Liver (tissue), 8 donors: ENCODE measurements at regions not wholly inside any gene's neighbourhood (a gene's known extent, or its start where the extent isn't known, plus 50 kb on each side); places are given as distances from the start of the nearest gene placed in this dataset.

Experiments used
- DNase-seq: peaks from one replicate; pipeline ENCODE4 v3.0.0-alpha.2; 2017; ENCODE audit warnings: low spot score
- H3K27ac ChIP-seq, 2 donors: one replicate each; pipeline ENCODE4 v1.7.0; 2013; ENCODE audit warnings: inconsistent platforms in 2 of 2, low read length in 2 of 2, control low read depth in 1 of 2, low read depth in 1 of 2, mild to moderate bottlenecking in 1 of 2
- H3K27me3 ChIP-seq, 4 donors: one replicate each; pipeline versions ENCODE4 v1.6.1 to v1.7.0; 2013; ENCODE audit warnings: low read length in 3 of 4, inconsistent platforms in 1 of 4, mild to moderate bottlenecking in 1 of 4, moderate library complexity in 1 of 4; ENCODE audit not compliant: control insufficient read depth in 4 of 4, insufficient read depth in 4 of 4
- H3K36me3 ChIP-seq, 4 donors: one replicate each; pipeline versions ENCODE4 v1.6.1 to v1.7.0; 2013; ENCODE audit warnings: low read length in 3 of 4, mild to moderate bottlenecking in 3 of 4, low read depth in 1 of 4, moderate library complexity in 1 of 4; ENCODE audit not compliant: control insufficient read depth in 4 of 4, insufficient read depth in 3 of 4
- H3K4me1 ChIP-seq, 4 donors: one replicate each; pipeline versions ENCODE4 v1.6.1 to v1.7.0; 2013; ENCODE audit warnings: low read length in 3 of 4, mild to moderate bottlenecking in 3 of 4, moderate library complexity in 1 of 4; ENCODE audit not compliant: control insufficient read depth in 4 of 4, insufficient read depth in 4 of 4
- H3K4me3 ChIP-seq, 3 donors: one replicate each; pipeline versions ENCODE4 v1.6.1 to v1.7.0; 2013; ENCODE audit warnings: low read length in 3 of 3, control low read depth in 1 of 3, low read depth in 1 of 3, mild to moderate bottlenecking in 1 of 3
- H3K9ac ChIP-seq, 2 donors: one replicate each; pipeline ENCODE4 v1.7.0; 2013; ENCODE audit warnings: low read length in 2 of 2, mild to moderate bottlenecking in 2 of 2, moderate library complexity in 2 of 2, control low read depth in 1 of 2, low read depth in 1 of 2
- H3K9me3 ChIP-seq, 4 donors: one replicate each; pipeline versions ENCODE4 v1.6.1 to v1.7.0; 2013; ENCODE audit warnings: low read length in 3 of 4; ENCODE audit not compliant: control insufficient read depth in 4 of 4
- EGR1 ChIP-seq, 2 donors: IDR thresholded peaks; 2 replicates each; pipeline ENCODE4 v1.6.1; 2016 to 2018; ENCODE audit warnings: antibody characterized with exemption in 2 of 2, low read depth in 2 of 2
- FOXA1 ChIP-seq: IDR thresholded peaks from 2 replicates; pipeline ENCODE4 v1.6.1; 2016; ENCODE audit warnings: antibody characterized with exemption
- FOXA2 ChIP-seq: IDR thresholded peaks from 2 replicates; pipeline ENCODE4 v1.6.1; 2016; ENCODE audit warnings: antibody characterized with exemption
- GABPA ChIP-seq, 2 donors: IDR thresholded peaks in 1 of 2; conservative IDR thresholded peaks in 1 of 2; 2 replicates each; pipeline ENCODE4 v1.6.1; 2016; ENCODE audit warnings: antibody characterized with exemption in 2 of 2, mild to moderate bottlenecking in 1 of 2, moderate library complexity in 1 of 2
- HNF4A ChIP-seq, 2 donors: conservative IDR thresholded peaks; 2 replicates each; pipeline ENCODE4 v1.6.1; 2016; ENCODE audit warnings: antibody characterized with exemption in 2 of 2, mild to moderate bottlenecking in 2 of 2
- HNF4G ChIP-seq: IDR thresholded peaks from 2 replicates; pipeline ENCODE4 v1.6.1; 2016; ENCODE audit warnings: antibody characterized with exemption
- JUND ChIP-seq, 2 donors: IDR thresholded peaks; 2 replicates each; pipeline ENCODE4 v1.6.1; 2016; ENCODE audit warnings: antibody characterized with exemption in 2 of 2
- MAX ChIP-seq: IDR thresholded peaks from 2 replicates; pipeline ENCODE4 v1.6.1; 2016; ENCODE audit warnings: antibody characterized with exemption
- NR2F2 ChIP-seq: IDR thresholded peaks from 2 replicates; pipeline ENCODE4 v1.6.1; 2016; ENCODE audit warnings: antibody characterized with exemption
- RAD21 ChIP-seq, 2 donors: IDR thresholded peaks; 2 replicates each; pipeline ENCODE4 v1.6.1; 2016; ENCODE audit warnings: antibody characterized with exemption in 2 of 2, mild to moderate bottlenecking in 2 of 2
- RXRA ChIP-seq, 2 donors: IDR thresholded peaks; 2 replicates each; pipeline ENCODE4 v1.6.1; 2017 to 2018; ENCODE audit warnings: antibody characterized with exemption in 2 of 2, mild to moderate bottlenecking in 1 of 2
- SP1 ChIP-seq: IDR thresholded peaks from 2 replicates; pipeline ENCODE4 v1.6.1; 2018; ENCODE audit warnings: antibody characterized with exemption, mild to moderate bottlenecking
- ZBTB33 ChIP-seq: IDR thresholded peaks from 2 replicates; pipeline ENCODE4 v1.6.1; 2016; ENCODE audit warnings: antibody characterized with exemption
- WGBS: extraction: QIAGEN DNeasy Blood & Tissue Kit; methylation state at CpG from one replicate; pipeline ENCODE4 v1.1.7; 2013; 5-methylcytosine and 5-hydroxymethylcytosine counted together
- TF ChIP-seq, protein P1 (sequence below): fragments of 150-350 bp; IDR thresholded peaks from 2 replicates; pipeline ENCODE4 v1.5.1; 2017; ENCODE audit warnings: improper control_type of control experiment, low read depth, low read length; ENCODE audit not compliant: missing input control
- TF ChIP-seq, protein P2 (sequence below): IDR thresholded peaks from 2 replicates; pipeline ENCODE4 v1.6.1; 2016; ENCODE audit warnings: antibody characterized with exemption
- TF ChIP-seq, protein P3 (sequence below): IDR thresholded peaks from 2 replicates; pipeline ENCODE4 v1.6.1; 2016; ENCODE audit warnings: antibody characterized with exemption, mild to moderate bottlenecking
- donor health status: healthy.
- donor health status: healthy.
- donor health status: healthy.
- donor health status: healthy.
- donor health status: healthy.

GRCh38 chr11:113563766-113564526 is 88.7 kb upstream of the DRD2 start:
- no peaks in the 10 kb centered on the region for H3K4me1 ChIP-seq
- H3K27ac ChIP-seq, result no peak overlapping the region
- H3K36me3 ChIP-seq, result no peaks in the 10 kb centered on the region
- no peaks in the 10 kb centered on the region for H3K9me3 ChIP-seq
- WGBS, result 60% methylated on average over 3 of the region's 3 CpGs
- no peak for TF ChIP-seq HNF4A (conservative IDR thresholded peaks at IDR 0.05)
- TF ChIP-seq, protein P1, sequence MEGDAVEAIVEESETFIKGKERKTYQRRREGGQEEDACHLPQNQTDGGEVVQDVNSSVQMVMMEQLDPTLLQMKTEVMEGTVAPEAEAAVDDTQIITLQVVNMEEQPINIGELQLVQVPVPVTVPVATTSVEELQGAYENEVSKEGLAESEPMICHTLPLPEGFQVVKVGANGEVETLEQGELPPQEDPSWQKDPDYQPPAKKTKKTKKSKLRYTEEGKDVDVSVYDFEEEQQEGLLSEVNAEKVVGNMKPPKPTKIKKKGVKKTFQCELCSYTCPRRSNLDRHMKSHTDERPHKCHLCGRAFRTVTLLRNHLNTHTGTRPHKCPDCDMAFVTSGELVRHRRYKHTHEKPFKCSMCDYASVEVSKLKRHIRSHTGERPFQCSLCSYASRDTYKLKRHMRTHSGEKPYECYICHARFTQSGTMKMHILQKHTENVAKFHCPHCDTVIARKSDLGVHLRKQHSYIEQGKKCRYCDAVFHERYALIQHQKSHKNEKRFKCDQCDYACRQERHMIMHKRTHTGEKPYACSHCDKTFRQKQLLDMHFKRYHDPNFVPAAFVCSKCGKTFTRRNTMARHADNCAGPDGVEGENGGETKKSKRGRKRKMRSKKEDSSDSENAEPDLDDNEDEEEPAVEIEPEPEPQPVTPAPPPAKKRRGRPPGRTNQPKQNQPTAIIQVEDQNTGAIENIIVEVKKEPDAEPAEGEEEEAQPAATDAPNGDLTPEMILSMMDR, result no peak
- no peak for TF ChIP-seq MAX
- H3K4me3 ChIP-seq, result no peak overlapping the region
- DNase-seq, result no peak
- no peak overlapping the region for H3K9ac ChIP-seq
- H3K27me3 ChIP-seq, result peaks cover 0 to 6% (median 2%) of the 10 kb centered on the region in 4 donors

DNA sequence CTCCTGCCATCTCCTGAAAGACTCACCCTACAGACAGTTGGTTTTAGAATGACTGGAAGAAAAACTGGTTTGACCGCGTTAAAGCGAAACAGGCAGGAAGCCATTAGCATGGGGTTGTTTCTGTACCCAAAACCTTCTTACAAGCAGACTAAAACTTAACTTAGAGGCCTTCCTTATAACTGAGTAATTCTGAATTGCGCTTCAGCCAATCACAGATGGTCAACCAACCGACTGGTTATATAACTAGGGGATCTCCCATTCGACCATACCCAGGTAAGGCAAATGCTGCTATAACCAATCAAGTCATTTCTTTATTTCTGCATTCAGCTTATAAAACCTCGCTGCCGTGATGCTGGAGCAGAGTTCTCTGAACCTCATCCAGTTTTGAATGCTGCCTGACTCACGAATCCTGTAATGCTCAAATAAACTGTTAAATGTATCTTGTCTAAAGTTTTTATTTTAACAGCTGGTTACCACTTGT is 87.8 kb upstream of the DRD2 start:
- Histone ChIP-seq H3K4me3 (no peak overlapping the region), H3K27ac (no peak overlapping the region), H3K27me3 (peaks cover 0 to 6% (median 2%) of the 10 kb centered on the region in 4 donors), H3K9ac (no peak overlapping the region), H3K4me1 (no peaks in the 10 kb centered on the region), H3K9me3 (no peaks in the 10 kb centered on the region), H3K36me3 (no peaks in the 10 kb centered on the region)
- no peak for DNase-seq
- TF ChIP-seq, protein P2, sequence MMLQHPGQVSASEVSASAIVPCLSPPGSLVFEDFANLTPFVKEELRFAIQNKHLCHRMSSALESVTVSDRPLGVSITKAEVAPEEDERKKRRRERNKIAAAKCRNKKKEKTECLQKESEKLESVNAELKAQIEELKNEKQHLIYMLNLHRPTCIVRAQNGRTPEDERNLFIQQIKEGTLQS, result no peak
- no peak for TF ChIP-seq FOXA1
- TF ChIP-seq, protein P3, sequence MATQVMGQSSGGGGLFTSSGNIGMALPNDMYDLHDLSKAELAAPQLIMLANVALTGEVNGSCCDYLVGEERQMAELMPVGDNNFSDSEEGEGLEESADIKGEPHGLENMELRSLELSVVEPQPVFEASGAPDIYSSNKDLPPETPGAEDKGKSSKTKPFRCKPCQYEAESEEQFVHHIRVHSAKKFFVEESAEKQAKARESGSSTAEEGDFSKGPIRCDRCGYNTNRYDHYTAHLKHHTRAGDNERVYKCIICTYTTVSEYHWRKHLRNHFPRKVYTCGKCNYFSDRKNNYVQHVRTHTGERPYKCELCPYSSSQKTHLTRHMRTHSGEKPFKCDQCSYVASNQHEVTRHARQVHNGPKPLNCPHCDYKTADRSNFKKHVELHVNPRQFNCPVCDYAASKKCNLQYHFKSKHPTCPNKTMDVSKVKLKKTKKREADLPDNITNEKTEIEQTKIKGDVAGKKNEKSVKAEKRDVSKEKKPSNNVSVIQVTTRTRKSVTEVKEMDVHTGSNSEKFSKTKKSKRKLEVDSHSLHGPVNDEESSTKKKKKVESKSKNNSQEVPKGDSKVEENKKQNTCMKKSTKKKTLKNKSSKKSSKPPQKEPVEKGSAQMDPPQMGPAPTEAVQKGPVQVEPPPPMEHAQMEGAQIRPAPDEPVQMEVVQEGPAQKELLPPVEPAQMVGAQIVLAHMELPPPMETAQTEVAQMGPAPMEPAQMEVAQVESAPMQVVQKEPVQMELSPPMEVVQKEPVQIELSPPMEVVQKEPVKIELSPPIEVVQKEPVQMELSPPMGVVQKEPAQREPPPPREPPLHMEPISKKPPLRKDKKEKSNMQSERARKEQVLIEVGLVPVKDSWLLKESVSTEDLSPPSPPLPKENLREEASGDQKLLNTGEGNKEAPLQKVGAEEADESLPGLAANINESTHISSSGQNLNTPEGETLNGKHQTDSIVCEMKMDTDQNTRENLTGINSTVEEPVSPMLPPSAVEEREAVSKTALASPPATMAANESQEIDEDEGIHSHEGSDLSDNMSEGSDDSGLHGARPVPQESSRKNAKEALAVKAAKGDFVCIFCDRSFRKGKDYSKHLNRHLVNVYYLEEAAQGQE, result no peak
- TF ChIP-seq JUND (IDR thresholded peaks at IDR 0.05), result no peak
- TF ChIP-seq EGR1 (IDR thresholded peaks at IDR 0.05; ENCODE audit: low read depth in 2 of 2), result no peak
- no peak for TF ChIP-seq NR2F2
- 72% methylated on average over 9 of the region's 9 CpGs for WGBS

DNA sequence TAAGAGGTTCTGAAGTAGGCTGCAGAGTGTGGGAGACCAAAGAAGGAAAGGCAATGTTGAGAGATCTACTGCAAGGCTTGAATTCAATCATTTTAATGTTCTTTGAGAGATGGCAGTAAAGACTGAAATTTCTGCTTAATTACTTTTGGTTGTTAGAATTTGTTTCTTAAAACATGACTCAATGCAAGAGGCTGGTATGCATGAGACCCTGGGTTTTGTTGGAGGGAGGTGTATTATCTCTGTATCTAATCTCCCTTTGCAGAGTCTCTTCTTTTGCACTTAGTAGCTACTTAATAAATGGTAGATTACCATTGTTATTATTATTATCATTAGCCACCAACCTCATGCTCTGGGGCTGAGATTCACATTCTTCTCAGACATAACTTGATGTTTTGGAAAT is 87.4 kb upstream of the DRD2 start:
- Histone ChIP-seq H3K4me1 (no peaks in the 10 kb centered on the region), H3K9ac (no peak overlapping the region), H3K4me3 (no peak overlapping the region), H3K27ac (no peak overlapping the region), H3K27me3 (peaks cover 0 to 5% (median 1%) of the 10 kb centered on the region in 4 donors), H3K9me3 (no peaks in the 10 kb centered on the region), H3K36me3 (no peaks in the 10 kb centered on the region)
- DNase-seq, result no peak
- TF ChIP-seq, protein P2, result no peak
- TF ChIP-seq RXRA (IDR thresholded peaks at IDR 0.05) (no peak), SP1 (no peak), FOXA2 (no peak), ZBTB33 (no peak), EGR1 (IDR thresholded peaks at IDR 0.05; ENCODE audit: low read depth in 2 of 2) (no peak), GABPA (IDR thresholded peaks at IDR 0.05 in 1 of 2, conservative IDR thresholded peaks at IDR 0.05 in 1 of 2) (no peak), RAD21 (IDR thresholded peaks at IDR 0.05) (no peak), HNF4G (no peak), JUND (IDR thresholded peaks at IDR 0.05) (no peak), MAX (no peak), FOXA1 (no peak)
